ENCODE measurements at regions not wholly inside any gene's neighbourhood (a gene's known extent, or its start where the extent isn't known, plus 50 kb on each side); places are given as distances from the start of the nearest gene placed in this dataset.

GRCh38 chr2:234555616-234556249, 58.9 kb upstream of the ARL4C start (continued):
- TF ChIP-seq RNF2 (IDR thresholded peaks at IDR 0.05; ENCODE audit: borderline replicate concordance, low read depth, low read length, missing control alignments, poor library complexity, severe bottlenecking): no peak
